SK-N-SH treated with all-trans-retinoic acid at 6 μM for 48 hours (cell line): ENCODE measurements at regions not wholly inside any gene's neighbourhood (a gene's known extent, or its start where the extent isn't known, plus 50 kb on each side); places are given as distances from the start of the nearest gene placed in this dataset.

Source experiments
- ATAC-seq: fragments of 200-7000 bp; cut with Tn5 transposase; 3 replicates; pipeline ENCODE4 v1.9.1; 2020; ENCODE audit warnings: mild to moderate bottlenecking, moderate library complexity
- ARNTL ChIP-seq: fragments of 450-650 bp; formaldehyde crosslinking; IDR thresholded peaks from 2 replicates; pipeline ENCODE4 v1.5.0; 2020; ENCODE audit warnings: low read depth, mild to moderate bottlenecking, moderate library complexity, borderline replicate concordance
- CREB5 ChIP-seq: fragments of 250-450 bp; sonication (Bioruptor Pico); IDR thresholded peaks from 2 replicates; pipeline ENCODE4 v1.5.1; 2020; ENCODE audit warnings: low read depth, mild to moderate bottlenecking, moderate library complexity
- CSDC2 ChIP-seq: fragments of 250-450 bp; sonication (Bioruptor Pico); IDR thresholded peaks from 2 replicates; pipeline ENCODE4 v1.5.0; 2020; ENCODE audit warnings: mild to moderate bottlenecking, moderate library complexity
- CSRNP3 ChIP-seq: fragments of 250-450 bp; sonication (Bioruptor Pico); IDR thresholded peaks from 2 replicates; pipeline ENCODE4 v1.5.1; 2021; ENCODE audit warnings: mild to moderate bottlenecking, moderate library complexity
- GLIS3 ChIP-seq: fragments of 250-450 bp; sonication (Bioruptor Pico); IDR thresholded peaks from 2 replicates; pipeline ENCODE4 v1.5.0; 2020; ENCODE audit warnings: mild to moderate bottlenecking, moderate library complexity
- ISL1 ChIP-seq: fragments of 250-450 bp; sonication (Bioruptor Pico); IDR thresholded peaks from 2 replicates; pipeline ENCODE4 v2.1.2; 2022; ENCODE audit warnings: mild to moderate bottlenecking, moderate library complexity
- OSR1 ChIP-seq: fragments of 250-450 bp; sonication (Bioruptor Pico); IDR thresholded peaks from 2 replicates; pipeline ENCODE4 v1.8.0; 2022; ENCODE audit warnings: moderate library complexity, mild to moderate bottlenecking, inconsistent platforms
- PATZ1 ChIP-seq: fragments of 250-450 bp; sonication (Bioruptor Pico); IDR thresholded peaks from 2 replicates; pipeline ENCODE4 v1.8.0; 2020; ENCODE audit warnings: mild to moderate bottlenecking, moderate library complexity, borderline replicate concordance
- POU6F1 ChIP-seq: fragments of 250-450 bp; sonication (Bioruptor Pico); IDR thresholded peaks from 2 replicates; pipeline ENCODE4 v1.8.0; 2021; ENCODE audit warnings: low read depth, mild to moderate bottlenecking, moderate library complexity, borderline replicate concordance
- PPARA ChIP-seq: fragments of 250-450 bp; sonication (Bioruptor Pico); IDR thresholded peaks from 2 replicates; pipeline ENCODE4 v1.5.0; 2020; ENCODE audit warnings: mild to moderate bottlenecking, borderline replicate concordance
- RARB ChIP-seq: fragments of 250-450 bp; sonication (Bioruptor Pico); IDR thresholded peaks from 2 replicates; pipeline ENCODE4 v1.8.0; 2021; ENCODE audit warnings: mild to moderate bottlenecking, moderate library complexity
- TCF4 ChIP-seq: fragments of 250-450 bp; sonication (Bioruptor Pico); IDR thresholded peaks from 2 replicates; pipeline ENCODE4 v1.8.0; 2021; ENCODE audit warnings: mild to moderate bottlenecking, moderate library complexity, borderline replicate concordance
- TOX ChIP-seq: fragments of 250-450 bp; sonication (Bioruptor Pico); IDR thresholded peaks from 2 replicates; pipeline ENCODE4 v1.8.0; 2021; ENCODE audit warnings: mild to moderate bottlenecking, moderate library complexity, borderline replicate concordance
- TSHZ2 ChIP-seq: fragments of 250-450 bp; sonication (Bioruptor Pico); IDR thresholded peaks from 2 replicates; pipeline ENCODE4 v1.5.0; 2020; ENCODE audit warnings: mild to moderate bottlenecking, moderate library complexity
- ZC3H10 ChIP-seq: fragments of 250-450 bp; sonication (Bioruptor Pico); IDR thresholded peaks from 2 replicates; pipeline ENCODE4 v1.5.1; 2021; ENCODE audit warnings: mild to moderate bottlenecking, moderate library complexity
- ZFP3 ChIP-seq: fragments of 250-450 bp; sonication (Bioruptor Pico); IDR thresholded peaks from 2 replicates; pipeline ENCODE4 v1.5.0; 2020; ENCODE audit warnings: mild to moderate bottlenecking, moderate library complexity
- ZFP30 ChIP-seq: fragments of 450-650 bp; formaldehyde crosslinking; IDR thresholded peaks from 2 replicates; pipeline ENCODE4 v1.5.0; 2022; ENCODE audit warnings: mild to moderate bottlenecking, moderate library complexity
- ZNF565 ChIP-seq: fragments of 450-650 bp; formaldehyde crosslinking; conservative IDR thresholded peaks from 2 replicates; pipeline ENCODE4 v1.5.0; 2020; ENCODE audit warnings: low read depth, mild to moderate bottlenecking, moderate library complexity
- ZNF70 ChIP-seq: fragments of 450-650 bp; formaldehyde crosslinking; IDR thresholded peaks from 2 replicates; pipeline ENCODE4 v1.5.0; 2020; ENCODE audit warnings: mild to moderate bottlenecking, moderate library complexity
- ZNF8 ChIP-seq: fragments of 450-650 bp; formaldehyde crosslinking; IDR thresholded peaks from 2 replicates; pipeline ENCODE4 v1.5.0; 2020; ENCODE audit warnings: mild to moderate bottlenecking, moderate library complexity

GRCh38 chrX:39648548-39649254 is 449.1 kb downstream of the BCOR start (continued):
- no peak for TF ChIP-seq CREB5
- TF ChIP-seq ZNF565 (CRISPR knock-in tag), result no peak

- TF ChIP-seq ZFP30, result no peak
- no peak for TF ChIP-seq ARNTL (CRISPR knock-in tag)
- TF ChIP-seq ISL1 (CRISPR knock-in tag), result no peak
- TF ChIP-seq ZNF70, result no peak
- no peak for ATAC-seq
Observed at GRCh38 chrX:39650768-39651347, 446.9 kb downstream of the BCOR start.

GRCh38 chrX:39652336-39652735 is 445.4 kb downstream of the BCOR start:
- peak; percentile 56; the same call in 2 of the 3 replicates for ATAC-seq
- TF ChIP-seq CSRNP3 (CRISPR knock-in tag) (no peak), PPARA (CRISPR knock-in tag) (no peak), GLIS3 (no peak), TSHZ2 (no peak), POU6F1 (CRISPR knock-in tag) (no peak), TOX (CRISPR knock-in tag) (no peak), ISL1 (CRISPR knock-in tag) (no peak), ZNF565 (CRISPR knock-in tag) (no peak), ZFP30 (no peak), RARB (CRISPR knock-in tag) (no peak), ZNF8 (CRISPR knock-in tag) (no peak), CREB5 (no peak)

- no peak for ATAC-seq
- TF ChIP-seq CSRNP3 (CRISPR knock-in tag), result no peak
- TF ChIP-seq RARB (CRISPR knock-in tag), result no peak
- no peak for TF ChIP-seq TCF4 (CRISPR knock-in tag)
- no peak for TF ChIP-seq PATZ1
- no peak for TF ChIP-seq OSR1
- no peak for TF ChIP-seq TOX (CRISPR knock-in tag)
- TF ChIP-seq ZNF70, result no peak
- no peak for TF ChIP-seq POU6F1 (CRISPR knock-in tag)
- TF ChIP-seq CSDC2, result no peak
- TF ChIP-seq GLIS3, result no peak
- no peak for TF ChIP-seq ZC3H10 (CRISPR knock-in tag)
- TF ChIP-seq ZFP3 (CRISPR knock-in tag), result no peak
Observed at GRCh38 chrX:39653691-39654090, 444.1 kb downstream of the BCOR start.
